ENCODE measurements at regions not wholly inside any gene's neighbourhood (a gene's known extent, or its start where the extent isn't known, plus 50 kb on each side); places are given as distances from the start of the nearest gene placed in this dataset.

- H4K20me1 ChIP-seq (ENCODE audit: insufficient read depth, low read length) = no peaks in the 10 kb centered on the region
- H2AFZ ChIP-seq (ENCODE audit: low read length) = no peak overlapping the region
- no peak overlapping the region for H3K27ac ChIP-seq (ENCODE audit: low read depth, low read length, poor library complexity, severe bottlenecking)
- no peaks in the 10 kb centered on the region for H3F3A ChIP-seq (ENCODE audit: insufficient read depth, low read length)
- H3K9me3 ChIP-seq (ENCODE audit: low read length) = peaks cover 7% of the 10 kb centered on the region; the same call in 1 of the 2 replicates
- H3K9ac ChIP-seq (ENCODE audit: low read length) = no peak overlapping the region
- H3K4me3 ChIP-seq (ENCODE audit: low read depth, low read length, poor library complexity, severe bottlenecking) = no peak overlapping the region
- H3K27me3 ChIP-seq (ENCODE audit: insufficient read depth, low read length) = no peaks in the 10 kb centered on the region
- H3K4me1 ChIP-seq (ENCODE audit: insufficient read depth, low read length, severe bottlenecking) = no peaks in the 10 kb centered on the region
- no peaks in the 10 kb centered on the region for H3K9me2 ChIP-seq (ENCODE audit: low read depth, low read length)
- TF ChIP-seq CTCF (IDR thresholded peaks at IDR 0.05; ENCODE audit: low read length) = no peak
- TF ChIP-seq EZH2 (IDR thresholded peaks at IDR 0.05; ENCODE audit: borderline replicate concordance, low read length) = no peak
- H3K36me3 ChIP-seq (ENCODE audit: insufficient read depth, low read length) = no peaks in the 10 kb centered on the region
- no peaks in the 10 kb centered on the region for H3K79me2 ChIP-seq (ENCODE audit: insufficient read depth, low read length)
- H3K4me2 ChIP-seq (ENCODE audit: low read length) = no peak overlapping the region
Observed at GRCh38 chr6:141218583-141218982, 914.1 kb upstream of the GJE1 start.

- Histone ChIP-seq H3K4me2 (ENCODE audit: low read length) (no peak overlapping the region), H3K4me1 (ENCODE audit: insufficient read depth, low read length, severe bottlenecking) (no peaks in the 10 kb centered on the region), H3K27me3 (ENCODE audit: insufficient read depth, low read length) (no peaks in the 10 kb centered on the region), H3K79me2 (ENCODE audit: insufficient read depth, low read length) (no peaks in the 10 kb centered on the region), H3K9ac (ENCODE audit: low read length) (no peak overlapping the region), H3K36me3 (ENCODE audit: insufficient read depth, low read length) (no peaks in the 10 kb centered on the region), H3K27ac (ENCODE audit: low read depth, low read length, poor library complexity, severe bottlenecking) (no peak overlapping the region), H2AFZ (ENCODE audit: low read length) (no peak overlapping the region), H3K9me3 (ENCODE audit: low read length) (peaks cover 7% of the 10 kb centered on the region; the same call in 1 of the 2 replicates), H4K20me1 (ENCODE audit: insufficient read depth, low read length) (no peaks in the 10 kb centered on the region), H3K4me3 (ENCODE audit: low read depth, low read length, poor library complexity, severe bottlenecking) (no peak overlapping the region), H3K9me2 (ENCODE audit: low read depth, low read length) (no peaks in the 10 kb centered on the region), H3F3A (ENCODE audit: insufficient read depth, low read length) (no peaks in the 10 kb centered on the region)
- TF ChIP-seq CTCF (IDR thresholded peaks at IDR 0.05; ENCODE audit: low read length) (no peak), EZH2 (IDR thresholded peaks at IDR 0.05; ENCODE audit: borderline replicate concordance, low read length) (no peak)
Observed at GRCh38 chr6:141216726-141217125, 916.0 kb upstream of the GJE1 start.

GRCh38 chr6:141212296-141212695 is 920.4 kb upstream of the GJE1 start:
- TF ChIP-seq EZH2 (IDR thresholded peaks at IDR 0.05; ENCODE audit: borderline replicate concordance, low read length) (no peak), CTCF (IDR thresholded peaks at IDR 0.05; ENCODE audit: low read length) (no peak)
- no peaks in the 10 kb centered on the region for H3K36me3 ChIP-seq (ENCODE audit: insufficient read depth, low read length)
- H3K79me2 ChIP-seq (ENCODE audit: insufficient read depth, low read length) = no peaks in the 10 kb centered on the region
- no peak overlapping the region for H3K4me3 ChIP-seq (ENCODE audit: low read depth, low read length, poor library complexity, severe bottlenecking)
- no peaks in the 10 kb centered on the region for H4K20me1 ChIP-seq (ENCODE audit: insufficient read depth, low read length)
- no peak overlapping the region for H3K4me2 ChIP-seq (ENCODE audit: low read length)
- no peak overlapping the region for H3K27ac ChIP-seq (ENCODE audit: low read depth, low read length, poor library complexity, severe bottlenecking)
- no peaks in the 10 kb centered on the region for H3K9me2 ChIP-seq (ENCODE audit: low read depth, low read length)
- no peak overlapping the region for H3K9ac ChIP-seq (ENCODE audit: low read length)
- no peaks in the 10 kb centered on the region for H3K9me3 ChIP-seq (ENCODE audit: low read length)
- no peak overlapping the region for H2AFZ ChIP-seq (ENCODE audit: low read length)
- H3K4me1 ChIP-seq (ENCODE audit: insufficient read depth, low read length, severe bottlenecking) = no peaks in the 10 kb centered on the region
- H3F3A ChIP-seq (ENCODE audit: insufficient read depth, low read length) = no peaks in the 10 kb centered on the region
- H3K27me3 ChIP-seq (ENCODE audit: insufficient read depth, low read length) = no peaks in the 10 kb centered on the region
